BE2C (cell line): ENCODE measurements at regions not wholly inside any gene's neighbourhood (a gene's known extent, or its start where the extent isn't known, plus 50 kb on each side); places are given as distances from the start of the nearest gene placed in this dataset.

Experiments
- DNase-seq: peaks from one replicate; pipeline ENCODE4 v3.0.0-alpha.2; 2020
- H3K27me3 ChIP-seq: fragments of 250-450 bp; sonication (Bioruptor Pico); 2 replicates; pipeline ENCODE4 v1.5.1; 2020; ENCODE audit warnings: mild to moderate bottlenecking
- H3K36me3 ChIP-seq: fragments of 250-450 bp; sonication (Bioruptor Pico); 2 replicates; pipeline ENCODE4 v1.5.1; 2020; ENCODE audit warnings: mild to moderate bottlenecking
- H3K4me1 ChIP-seq: fragments of 250-450 bp; sonication (Bioruptor Pico); 2 replicates; pipeline ENCODE4 v1.5.1; 2020
- H3K4me3 ChIP-seq: 2 replicates; pipeline ENCODE4 v1.5.1; 2011; ENCODE audit warnings: low read depth, low read length
- H3K9me3 ChIP-seq: fragments of 250-450 bp; sonication (Bioruptor Pico); 2 replicates; pipeline ENCODE4 v1.5.1; 2020
- CTCF ChIP-seq: IDR thresholded peaks from 2 replicates; pipeline ENCODE4 v1.5.1; 2012; ENCODE audit warnings: mild to moderate bottlenecking, low read depth, low read length

- no peaks in the 10 kb centered on the region for H3K36me3 ChIP-seq
- no peaks in the 10 kb centered on the region for H3K27me3 ChIP-seq
- H3K9me3 ChIP-seq = no peaks in the 10 kb centered on the region
- TF ChIP-seq CTCF = no peak
- no peaks in the 10 kb centered on the region for H3K4me1 ChIP-seq
- no peak overlapping the region for H3K4me3 ChIP-seq
- DNase-seq = no peak
Observed at GRCh38 chrX:12010436-12010835, 127.8 kb upstream of the FRMPD4 start.

GRCh38 chrX:12011075-12011474 lies 127.2 kb upstream of the FRMPD4 start:
- H3K4me3 ChIP-seq = no peak overlapping the region
- no peak for TF ChIP-seq CTCF
- no peaks in the 10 kb centered on the region for H3K27me3 ChIP-seq
- no peak for DNase-seq
- no peaks in the 10 kb centered on the region for H3K9me3 ChIP-seq
- no peaks in the 10 kb centered on the region for H3K36me3 ChIP-seq
- H3K4me1 ChIP-seq = no peaks in the 10 kb centered on the region

- Histone ChIP-seq H3K9me3 (no peaks in the 10 kb centered on the region), H3K36me3 (no peaks in the 10 kb centered on the region), H3K4me3 (no peak overlapping the region), H3K27me3 (no peaks in the 10 kb centered on the region), H3K4me1 (no peaks in the 10 kb centered on the region)
- DNase-seq = no peak
- no peak for TF ChIP-seq CTCF
Observed at GRCh38 chrX:12013211-12013618, 125.1 kb upstream of the FRMPD4 start.

GRCh38 chrX:12021698-12022097 lies 116.6 kb upstream of the FRMPD4 start:
- no peak for TF ChIP-seq CTCF
- H3K36me3 ChIP-seq = no peaks in the 10 kb centered on the region
- no peak for DNase-seq
- no peaks in the 10 kb centered on the region for H3K4me1 ChIP-seq
- H3K4me3 ChIP-seq = no peak overlapping the region
- no peaks in the 10 kb centered on the region for H3K27me3 ChIP-seq
- H3K9me3 ChIP-seq = no peaks in the 10 kb centered on the region

- no peaks in the 10 kb centered on the region for H3K4me1 ChIP-seq
- H3K36me3 ChIP-seq = no peaks in the 10 kb centered on the region
- no peak for TF ChIP-seq CTCF
- no peaks in the 10 kb centered on the region for H3K27me3 ChIP-seq
- H3K4me3 ChIP-seq = no peak overlapping the region
- no peaks in the 10 kb centered on the region for H3K9me3 ChIP-seq
- DNase-seq = no peak
Observed at GRCh38 chrX:12026481-12026880, 111.8 kb upstream of the FRMPD4 start.

- H3K4me1 ChIP-seq = no peaks in the 10 kb centered on the region
- no peaks in the 10 kb centered on the region for H3K27me3 ChIP-seq
- H3K36me3 ChIP-seq = no peaks in the 10 kb centered on the region
- no peak for TF ChIP-seq CTCF
- H3K9me3 ChIP-seq = no peaks in the 10 kb centered on the region
- no peak for DNase-seq
- H3K4me3 ChIP-seq = no peak overlapping the region
Observed at GRCh38 chrX:12032082-12032481, 106.2 kb upstream of the FRMPD4 start.
